CD4-positive, alpha-beta T cell treated with Interleukin-17A for 1 hour (primary cell): ENCODE measurements at regions not wholly inside any gene's neighbourhood (a gene's known extent, or its start where the extent isn't known, plus 50 kb on each side); places are given as distances from the start of the nearest gene placed in this dataset.
"Not testable (repeated sequence)": the region's sequence is repeated elsewhere in the genome, so short reads cannot be mapped to it uniquely, and the experiment has no call there.

Source experiments
- DNase-seq: peaks from one replicate; pipeline ENCODE4 v3.0.0-alpha.2; 2020

GRCh38 chr14:41051801-41052200 lies 554.9 kb upstream of the LRFN5 start:
- no peak for DNase-seq

- DNase-seq: no peak
These were observed 558.9 kb upstream of the LRFN5 start for GRCh38 chr14:41047763-41048162.

- DNase-seq: no peak
These were observed 569.3 kb upstream of the LRFN5 start for GRCh38 chr14:41037388-41037787.

- DNase-seq: no peak
These were observed 571.7 kb upstream of the LRFN5 start for GRCh38 chr14:41034969-41035368.

GRCh38 chr14:41022932-41023331 lies 583.7 kb upstream of the LRFN5 start:
- no peak for DNase-seq

GRCh38 chr14:41016213-41016612 lies 590.5 kb upstream of the LRFN5 start:
- no peak for DNase-seq

GRCh38 chr14:41000350-41000749 lies 606.3 kb upstream of the LRFN5 start:
- no peak for DNase-seq

- no peak for DNase-seq
These were observed 617.4 kb upstream of the LRFN5 start for GRCh38 chr14:40989260-40989659.

GRCh38 chr14:40987481-40987880 lies 619.2 kb upstream of the LRFN5 start:
- no peak for DNase-seq

- DNase-seq: no peak
These were observed 620.0 kb upstream of the LRFN5 start for GRCh38 chr14:40986655-40987054.

- no peak for DNase-seq
These were observed 621.1 kb upstream of the LRFN5 start for GRCh38 chr14:40985584-40985983.

GRCh38 chr14:40983604-40984003 lies 623.1 kb upstream of the LRFN5 start:
- DNase-seq: no peak

GRCh38 chr14:40981247-40981646 lies 625.4 kb upstream of the LRFN5 start:
- DNase-seq: no peak

- DNase-seq: not testable (repeated sequence)
These were observed 646.4 kb upstream of the LRFN5 start for GRCh38 chr14:40960257-40960656.

- DNase-seq: no peak
These were observed 651.6 kb upstream of the LRFN5 start for GRCh38 chr14:40955131-40955505.

GRCh38 chr14:40954448-40955130 lies 652.1 kb upstream of the LRFN5 start:
- not testable (repeated sequence) for DNase-seq

GRCh38 chr14:40944521-40944920 lies 662.2 kb upstream of the LRFN5 start:
- DNase-seq: no peak

GRCh38 chr14:40936861-40937260 lies 669.8 kb upstream of the LRFN5 start:
- DNase-seq: no peak

- DNase-seq: no peak
These were observed 686.3 kb upstream of the LRFN5 start for GRCh38 chr14:40920380-40920779.

- no peak for DNase-seq
These were observed 695.5 kb upstream of the LRFN5 start for GRCh38 chr14:40911141-40911540.

- DNase-seq: no peak
These were observed 696.8 kb upstream of the LRFN5 start for GRCh38 chr14:40909906-40910305.

- no peak for DNase-seq
These were observed 703.0 kb upstream of the LRFN5 start for GRCh38 chr14:40903709-40904108.

- DNase-seq: no peak
These were observed 707.2 kb upstream of the LRFN5 start for GRCh38 chr14:40899435-40899834.

- no peak for DNase-seq
These were observed 711.8 kb upstream of the LRFN5 start for GRCh38 chr14:40894846-40895245.

- no peak for DNase-seq
These were observed 717.5 kb upstream of the LRFN5 start for GRCh38 chr14:40889126-40889525.

- no peak for DNase-seq
These were observed 718.8 kb upstream of the LRFN5 start for GRCh38 chr14:40887912-40888311.
